GM21367 (cell line): ENCODE measurements at regions not wholly inside any gene's neighbourhood (a gene's known extent, or its start where the extent isn't known, plus 50 kb on each side); places are given as distances from the start of the nearest gene placed in this dataset.
A peak's percentile ranks its signal among the peaks of the same experiment; 100 is the strongest.
"Not testable (repeated sequence)": the region's sequence is repeated elsewhere in the genome, so short reads cannot be mapped to it uniquely, and the experiment has no call there.

Experiments
- ATAC-seq: cut with Tn5 transposase; IDR thresholded peaks from one replicate; pipeline ENCODE4 v1.9.1; 2021; ENCODE audit not compliant: unreplicated experiment

- ATAC-seq, result no peak
Observed at GRCh38 chr4:189129044-189129694, 811.5 kb upstream of the FRG1 start.

GRCh38 chr4:189131118-189131517 is 809.6 kb upstream of the FRG1 start:
- no peak for ATAC-seq

- ATAC-seq, result no peak
Observed at GRCh38 chr4:189136462-189136861, 804.2 kb upstream of the FRG1 start.

- ATAC-seq, result no peak
Observed at GRCh38 chr4:189143263-189143952, 797.3 kb upstream of the FRG1 start.

GRCh38 chr4:189147005-189147929 is 793.4 kb upstream of the FRG1 start:
- no peak for ATAC-seq

- ATAC-seq, result not testable (repeated sequence)
Observed at GRCh38 chr4:189155083-189155482, 785.6 kb upstream of the FRG1 start.

- no peak for ATAC-seq
Observed at GRCh38 chr4:189162073-189162789, 778.4 kb upstream of the FRG1 start.

- no peak for ATAC-seq
Observed at GRCh38 chr4:189162888-189163287, 777.8 kb upstream of the FRG1 start.

- ATAC-seq, result no peak
Observed at GRCh38 chr4:189176002-189176401, 764.7 kb upstream of the FRG1 start.

GRCh38 chr4:189177130-189177529 is 763.5 kb upstream of the FRG1 start:
- no peak for ATAC-seq

GRCh38 chr4:189178125-189178746 is 762.4 kb upstream of the FRG1 start:
- ATAC-seq, result no peak

- ATAC-seq, result no peak
Observed at GRCh38 chr4:189185810-189186432, 754.8 kb upstream of the FRG1 start.

GRCh38 chr4:189187531-189188052 is 753.1 kb upstream of the FRG1 start:
- no peak for ATAC-seq

GRCh38 chr4:189198624-189199023 is 742.0 kb upstream of the FRG1 start:
- ATAC-seq, result no peak

- no peak for ATAC-seq
Observed at GRCh38 chr4:189200353-189200752, 740.3 kb upstream of the FRG1 start.

GRCh38 chr4:189202182-189202868 is 738.3 kb upstream of the FRG1 start:
- peak; percentile 60 for ATAC-seq

GRCh38 chr4:189202869-189203271 is 737.8 kb upstream of the FRG1 start:
- no peak for ATAC-seq

GRCh38 chr4:189204616-189205015 is 736.1 kb upstream of the FRG1 start:
- no peak for ATAC-seq

- ATAC-seq, result no peak
Observed at GRCh38 chr4:189206953-189207352, 733.7 kb upstream of the FRG1 start.
